PC-3 (cell line): ENCODE measurements at regions not wholly inside any gene's neighbourhood (a gene's known extent, or its start where the extent isn't known, plus 50 kb on each side); places are given as distances from the start of the nearest gene placed in this dataset.

Experiments
- CTCF ChIP-seq: fragments of 300-600 bp; sonication (generic); conservative IDR thresholded peaks from 2 replicates; pipeline ENCODE4 v1.5.1; 2017; ENCODE audit warnings: antibody characterized with exemption, low read depth, mild to moderate bottlenecking, low read length
- EZH2 ChIP-seq: fragments of 300-600 bp; sonication (generic); IDR thresholded peaks from one replicate; pipeline ENCODE4 v1.6.1; 2017; ENCODE audit warnings: antibody characterized with exemption, mild to moderate bottlenecking, low read length; ENCODE audit not compliant: unreplicated experiment
- EZH2phosphoT487 ChIP-seq: fragments of 300-600 bp; sonication (generic); IDR thresholded peaks from 2 replicates; pipeline ENCODE4 v1.6.1; 2018; ENCODE audit warnings: mild to moderate bottlenecking, antibody characterized with exemption, low read length, borderline replicate concordance

GRCh38 chr3:194218646-194219453 lies 82.9 kb downstream of the HES1 start:
- TF ChIP-seq CTCF (no peak), EZH2 (no peak), EZH2phosphoT487 (no peak)
